T-helper 1 cell (primary cell): ENCODE measurements at regions not wholly inside any gene's neighbourhood (a gene's known extent, or its start where the extent isn't known, plus 50 kb on each side); places are given as distances from the start of the nearest gene placed in this dataset.
"Not testable (repeated sequence)": the region's sequence is repeated elsewhere in the genome, so short reads cannot be mapped to it uniquely, and the experiment has no call there.

Experiments used
- DNase-seq, 5 donors: peaks; one replicate each; pipeline ENCODE4 v3.0.0-alpha.2; 2012 to 2020

DNA sequence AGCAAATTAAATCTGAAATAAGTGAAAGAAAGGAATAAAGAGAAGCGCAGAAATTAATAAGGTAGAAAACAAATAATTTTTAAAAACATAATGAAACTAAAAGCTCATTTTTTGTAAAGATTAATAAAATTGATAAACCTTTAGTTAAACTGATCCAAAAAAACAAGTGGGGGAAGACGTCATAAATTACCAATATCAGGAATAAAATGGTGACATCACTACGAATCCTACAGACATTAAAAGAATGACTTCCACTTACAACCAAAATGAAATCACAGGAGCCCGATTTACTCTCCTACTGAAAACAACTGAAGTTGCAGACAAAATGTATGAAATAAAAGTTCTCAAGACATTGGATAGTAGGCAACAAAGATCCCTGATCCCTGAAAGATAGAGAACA is 68.1 kb upstream of the IFFO2 start:
- DNase-seq = no peak

GRCh38 chr1:19023787-19024186 is 67.3 kb upstream of the IFFO2 start:
- no peak for DNase-seq

- DNase-seq = no peak
Observed at GRCh38 chr1:19021845-19022244, 65.4 kb upstream of the IFFO2 start.

DNA sequence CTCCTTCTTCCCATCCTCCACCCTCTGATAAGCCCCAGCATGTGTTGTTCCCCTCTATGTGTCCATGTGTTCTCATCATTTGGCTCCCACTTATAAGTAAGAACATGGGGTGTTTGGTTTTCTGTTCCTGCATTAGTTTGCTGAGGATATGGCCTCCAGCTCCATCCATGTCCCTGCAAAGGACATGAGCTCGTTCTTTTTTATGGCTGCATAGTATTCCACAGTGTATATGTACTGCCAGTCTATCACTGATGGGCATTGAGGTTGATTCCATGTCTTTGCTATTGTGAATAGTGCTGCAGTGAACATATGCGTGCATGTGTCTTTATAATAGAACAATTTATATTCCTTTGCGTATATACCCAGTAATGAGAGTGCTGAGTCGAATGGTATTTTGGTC is 62.8 kb upstream of the IFFO2 start:
- not testable (repeated sequence) for DNase-seq

DNA sequence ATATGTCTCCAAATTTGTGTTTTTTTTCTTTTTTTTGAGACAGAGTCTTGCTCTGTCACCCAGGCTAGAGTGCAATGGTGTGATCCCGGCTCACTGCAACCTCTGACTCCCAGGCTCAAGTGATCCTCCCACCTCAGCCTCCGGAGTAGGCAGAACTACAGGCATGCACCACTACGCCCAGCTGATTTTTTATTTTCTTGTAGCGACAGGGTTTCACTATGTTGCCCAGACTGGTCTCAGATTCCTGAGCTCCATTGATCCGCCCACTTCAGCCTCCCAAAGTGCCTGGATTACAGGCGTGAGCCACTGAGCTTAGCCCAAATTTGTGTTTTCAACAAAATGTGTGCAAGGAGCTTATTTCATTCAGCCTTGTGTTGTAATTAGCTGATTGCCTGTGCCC is 59.0 kb upstream of the IFFO2 start:
- no peak for DNase-seq

- DNase-seq = no peak
Observed at GRCh38 chr1:19014765-19015164, 58.3 kb upstream of the IFFO2 start.

GRCh38 chr1:19013826-19014548 is 57.5 kb upstream of the IFFO2 start:
- DNase-seq = no peak

- no peak for DNase-seq
Observed at GRCh38 chr1:19011845-19012231, 55.4 kb upstream of the IFFO2 start.

- DNase-seq = peak in 3 of 5 donors; percentile 16 to 85 (median 21)
Observed at GRCh38 chr1:19010995-19011844, 54.7 kb upstream of the IFFO2 start.

- DNase-seq = no peak
Observed at GRCh38 chr1:19010503-19010902, 54.0 kb upstream of the IFFO2 start.

DNA sequence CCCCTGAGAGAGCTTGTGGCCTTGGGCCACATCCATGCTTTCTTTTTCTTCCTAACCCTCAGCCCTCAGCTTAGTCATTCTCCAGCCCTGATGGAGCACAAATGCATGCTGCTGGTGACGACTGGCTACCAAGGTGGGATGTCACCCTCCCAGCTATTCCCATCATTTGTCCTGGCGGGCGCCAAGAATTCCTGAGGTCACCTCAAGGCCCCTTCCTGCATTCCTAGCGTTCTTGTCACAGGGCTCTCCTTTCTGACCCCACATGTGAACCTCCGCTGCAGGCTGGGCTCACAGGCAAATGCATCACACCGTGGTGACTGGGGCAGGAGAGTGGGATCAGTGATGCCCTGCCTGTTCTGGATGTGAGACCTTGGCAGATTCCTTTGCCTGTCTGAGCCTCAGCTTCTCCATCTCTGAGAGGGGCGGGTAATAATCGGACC is 53.4 kb upstream of the IFFO2 start:
- no peak for DNase-seq

- DNase-seq = no peak
Observed at GRCh38 chr1:19009126-19009881, 52.8 kb upstream of the IFFO2 start.

DNA sequence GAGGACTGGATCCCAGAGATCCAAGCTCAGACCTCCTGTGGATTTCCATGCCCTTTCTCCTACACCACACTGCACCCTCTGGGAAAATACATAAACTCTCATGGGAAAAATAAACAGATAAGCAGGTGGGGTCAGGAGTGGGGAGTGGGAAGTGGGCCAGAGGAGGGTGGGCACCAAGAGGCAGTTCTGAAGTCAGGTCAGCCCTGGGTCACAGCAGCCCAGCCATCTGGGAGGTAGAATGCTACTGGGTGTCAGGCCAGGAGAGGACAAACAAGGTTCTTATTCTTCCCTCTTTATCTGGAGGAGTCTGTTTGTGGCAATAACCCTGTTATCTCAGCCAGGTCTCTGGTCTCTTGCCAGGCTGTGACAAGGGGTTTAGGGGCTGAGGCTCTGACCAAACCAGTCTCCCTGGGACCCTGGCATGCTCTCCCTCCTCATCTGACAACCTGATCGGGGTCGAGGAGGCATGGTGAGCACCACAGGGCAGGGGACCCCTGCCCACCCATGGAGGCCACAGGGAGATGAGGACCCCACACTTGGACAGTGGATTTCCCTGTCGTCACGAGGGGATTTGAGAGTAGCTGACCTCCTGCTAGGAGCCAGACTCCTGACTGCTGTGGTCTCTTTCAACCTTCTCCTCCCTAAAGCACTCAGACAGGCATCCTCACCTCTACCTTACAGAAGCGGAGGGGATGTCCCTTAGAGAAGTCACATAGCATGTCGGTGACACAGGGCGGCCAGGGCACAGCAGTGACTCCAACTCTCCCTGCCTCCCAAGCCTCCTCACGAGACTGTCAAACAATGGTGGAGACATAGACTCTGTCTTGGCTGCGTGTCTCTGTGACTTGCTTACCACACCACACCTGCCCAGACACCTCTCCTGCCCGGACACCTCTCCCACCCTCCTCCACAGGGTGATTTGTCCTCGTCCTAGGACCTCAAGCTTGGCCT is 51.3 kb upstream of the IFFO2 start:
- DNase-seq = no peak

DNA sequence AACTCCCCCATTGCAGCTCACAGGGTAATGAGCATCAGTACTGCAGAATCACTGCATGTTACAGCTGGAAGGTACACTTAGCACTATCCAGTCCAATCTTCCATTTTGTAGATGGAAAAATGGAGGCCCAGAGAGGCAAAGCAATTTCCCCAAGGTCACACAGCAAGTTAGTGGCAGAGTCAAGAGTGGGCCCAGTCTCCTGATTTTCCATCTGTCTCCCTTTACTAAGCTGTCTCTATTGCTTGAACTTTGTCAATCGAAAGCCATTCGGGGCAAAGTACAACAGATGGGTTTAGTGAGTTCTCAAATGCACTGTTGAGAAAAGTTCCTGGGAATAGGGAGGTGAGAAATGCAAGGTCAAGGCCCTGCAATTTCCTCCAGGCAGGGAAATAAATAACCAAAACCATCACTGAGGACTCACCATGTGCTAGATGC is 50.4 kb upstream of the IFFO2 start:
- DNase-seq = no peak
